Panc1 (cell line): ENCODE measurements at regions not wholly inside any gene's neighbourhood (a gene's known extent, or its start where the extent isn't known, plus 50 kb on each side); places are given as distances from the start of the nearest gene placed in this dataset.

ENCODE experiments used
- ATAC-seq: fragments of 200-7000 bp; cut with Tn5 transposase; 2 replicates; pipeline ENCODE4 v1.9.1; 2020; ENCODE audit warnings: mild to moderate bottlenecking, moderate library complexity
- BruUV-seq: library from RNA; stranded (reverse); fragments of 400-500 nt; replicated peaks from 2 replicates; lab custom pipeline; 2021; lab: Mats Ljungman, UMichigan
- CTCF ChIA-PET: fragments of 300-600 bp; sonication (Branson Sonifier 250); formaldehyde crosslinking; loops from one replicate; lab custom pipeline; 2022; ENCODE audit warnings: antibody characterized with exemption; lab: Charles Lee
- POLR2A ChIA-PET: fragments of 300-600 bp; sonication (Branson Sonifier 250); formaldehyde crosslinking; loops from one replicate; lab custom pipeline; 2022; ENCODE audit warnings: antibody characterized with exemption; lab: Charles Lee
- DNase-seq: peaks from one replicate; pipeline ENCODE4 v3.0.0-alpha.2; 2010; ENCODE audit warnings: low read depth, low spot score
- H3K27ac ChIP-seq: 2 replicates; pipeline ENCODE4 v1.5.1; 2011; ENCODE audit warnings: mild to moderate bottlenecking, low read length, inconsistent platforms
- H3K27me3 ChIP-seq: fragments of 200-500 bp; sonication (Bioruptor generic); 2 replicates; pipeline ENCODE4 v1.6.0; 2014; ENCODE audit warnings: low read length, inconsistent platforms; ENCODE audit not compliant: control insufficient read depth, insufficient read depth
- H3K36me3 ChIP-seq: fragments of 200-500 bp; sonication (Bioruptor generic); 2 replicates; pipeline ENCODE4 v1.5.1; 2014; ENCODE audit warnings: inconsistent platforms, mild to moderate bottlenecking, low read length, moderate library complexity; ENCODE audit not compliant: control insufficient read depth, insufficient read depth
- H3K4me1 ChIP-seq: 2 replicates; pipeline ENCODE4 v1.5.1; 2011; ENCODE audit warnings: inconsistent platforms, mild to moderate bottlenecking, low read length, moderate library complexity; ENCODE audit not compliant: control insufficient read depth, insufficient read depth
- H3K4me3 ChIP-seq, 2 experiments: 2 replicates each; pipeline ENCODE4 v1.5.1; 2011 to 2012; ENCODE audit warnings: low read depth in 2 of 2, low read length in 2 of 2, mild to moderate bottlenecking in 2 of 2, inconsistent platforms in 1 of 2, moderate library complexity in 1 of 2
- H3K9me3 ChIP-seq: fragments of 200-500 bp; sonication (Bioruptor generic); 2 replicates; pipeline ENCODE4 v1.5.1; 2014; ENCODE audit warnings: low read depth, mild to moderate bottlenecking, inconsistent platforms, low read length, moderate library complexity; ENCODE audit not compliant: control insufficient read depth, insufficient read depth
- POLR2AphosphoS5 ChIP-seq: IDR thresholded peaks from 2 replicates; pipeline ENCODE4 v1.6.1; 2012; ENCODE audit warnings: mild to moderate bottlenecking, low read depth, low read length, moderate library complexity
- SIN3A ChIP-seq: IDR thresholded peaks from 2 replicates; pipeline ENCODE4 v1.6.1; 2012; ENCODE audit warnings: low read depth, mild to moderate bottlenecking, low read length, moderate library complexity, borderline replicate concordance; ENCODE audit not compliant: insufficient read depth
- TCF7L2 ChIP-seq: IDR thresholded peaks from 2 replicates; pipeline ENCODE4 v1.6.1; 2011; ENCODE audit warnings: mild to moderate bottlenecking, low read depth, low read length, inconsistent platforms
- in situ Hi-C: cut with HindIII; loops from 2 replicates; pipeline ENCODE4 v1.10.0; 2016; ENCODE audit warnings: low sequenced_read_pairs, low pct_unique_long_range_greater_than_20kb
- intact Hi-C: fragments of 100-400 bp; cut with micrococcal nuclease; formaldehyde crosslinking; loops from one replicate; pipeline ENCODE4 v1.10.0; 2022; ENCODE audit not compliant: unreplicated experiment
- TF ChIP-seq, protein P1 (sequence below): fragments of 450-650 bp; IDR thresholded peaks from 2 replicates; pipeline ENCODE4 v1.5.1; 2017; ENCODE audit warnings: mild to moderate bottlenecking
- TF ChIP-seq, protein P2 (sequence below), 2 experiments: IDR thresholded peaks; 2 replicates each; pipeline ENCODE4 v1.6.1; 2011 to 2012; ENCODE audit warnings: low read depth in 2 of 2, control low read depth in 1 of 2, low read length in 1 of 2, mild to moderate bottlenecking in 1 of 2, moderate library complexity in 1 of 2; ENCODE audit not compliant: insufficient read depth in 1 of 2

- intact Hi-C loops, result loop anchor here (5.0 kb wide), 1 partner anchor 47 kb away; no protein-coding TSS in a partner anchor
- in situ Hi-C loops, result no loop called here
- Histone ChIP-seq H3K27me3 (no peaks in the 10 kb centered on the region), H3K4me3 (no peak overlapping the region), H3K27ac (peak overlapping the region; percentile 77), H3K9me3 (no peaks in the 10 kb centered on the region), H3K4me1 (peaks cover 18% of the 10 kb centered on the region), H3K36me3 (no peaks in the 10 kb centered on the region)
- no TSS peak for BruUV-seq
- POLR2A ChIA-PET, result no interaction called here
- TF ChIP-seq POLR2AphosphoS5, result no peak
- no peak for TF ChIP-seq TCF7L2
- no peak for TF ChIP-seq SIN3A
- TF ChIP-seq, protein P1, sequence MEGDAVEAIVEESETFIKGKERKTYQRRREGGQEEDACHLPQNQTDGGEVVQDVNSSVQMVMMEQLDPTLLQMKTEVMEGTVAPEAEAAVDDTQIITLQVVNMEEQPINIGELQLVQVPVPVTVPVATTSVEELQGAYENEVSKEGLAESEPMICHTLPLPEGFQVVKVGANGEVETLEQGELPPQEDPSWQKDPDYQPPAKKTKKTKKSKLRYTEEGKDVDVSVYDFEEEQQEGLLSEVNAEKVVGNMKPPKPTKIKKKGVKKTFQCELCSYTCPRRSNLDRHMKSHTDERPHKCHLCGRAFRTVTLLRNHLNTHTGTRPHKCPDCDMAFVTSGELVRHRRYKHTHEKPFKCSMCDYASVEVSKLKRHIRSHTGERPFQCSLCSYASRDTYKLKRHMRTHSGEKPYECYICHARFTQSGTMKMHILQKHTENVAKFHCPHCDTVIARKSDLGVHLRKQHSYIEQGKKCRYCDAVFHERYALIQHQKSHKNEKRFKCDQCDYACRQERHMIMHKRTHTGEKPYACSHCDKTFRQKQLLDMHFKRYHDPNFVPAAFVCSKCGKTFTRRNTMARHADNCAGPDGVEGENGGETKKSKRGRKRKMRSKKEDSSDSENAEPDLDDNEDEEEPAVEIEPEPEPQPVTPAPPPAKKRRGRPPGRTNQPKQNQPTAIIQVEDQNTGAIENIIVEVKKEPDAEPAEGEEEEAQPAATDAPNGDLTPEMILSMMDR, result no peak
- TF ChIP-seq, protein P2, sequence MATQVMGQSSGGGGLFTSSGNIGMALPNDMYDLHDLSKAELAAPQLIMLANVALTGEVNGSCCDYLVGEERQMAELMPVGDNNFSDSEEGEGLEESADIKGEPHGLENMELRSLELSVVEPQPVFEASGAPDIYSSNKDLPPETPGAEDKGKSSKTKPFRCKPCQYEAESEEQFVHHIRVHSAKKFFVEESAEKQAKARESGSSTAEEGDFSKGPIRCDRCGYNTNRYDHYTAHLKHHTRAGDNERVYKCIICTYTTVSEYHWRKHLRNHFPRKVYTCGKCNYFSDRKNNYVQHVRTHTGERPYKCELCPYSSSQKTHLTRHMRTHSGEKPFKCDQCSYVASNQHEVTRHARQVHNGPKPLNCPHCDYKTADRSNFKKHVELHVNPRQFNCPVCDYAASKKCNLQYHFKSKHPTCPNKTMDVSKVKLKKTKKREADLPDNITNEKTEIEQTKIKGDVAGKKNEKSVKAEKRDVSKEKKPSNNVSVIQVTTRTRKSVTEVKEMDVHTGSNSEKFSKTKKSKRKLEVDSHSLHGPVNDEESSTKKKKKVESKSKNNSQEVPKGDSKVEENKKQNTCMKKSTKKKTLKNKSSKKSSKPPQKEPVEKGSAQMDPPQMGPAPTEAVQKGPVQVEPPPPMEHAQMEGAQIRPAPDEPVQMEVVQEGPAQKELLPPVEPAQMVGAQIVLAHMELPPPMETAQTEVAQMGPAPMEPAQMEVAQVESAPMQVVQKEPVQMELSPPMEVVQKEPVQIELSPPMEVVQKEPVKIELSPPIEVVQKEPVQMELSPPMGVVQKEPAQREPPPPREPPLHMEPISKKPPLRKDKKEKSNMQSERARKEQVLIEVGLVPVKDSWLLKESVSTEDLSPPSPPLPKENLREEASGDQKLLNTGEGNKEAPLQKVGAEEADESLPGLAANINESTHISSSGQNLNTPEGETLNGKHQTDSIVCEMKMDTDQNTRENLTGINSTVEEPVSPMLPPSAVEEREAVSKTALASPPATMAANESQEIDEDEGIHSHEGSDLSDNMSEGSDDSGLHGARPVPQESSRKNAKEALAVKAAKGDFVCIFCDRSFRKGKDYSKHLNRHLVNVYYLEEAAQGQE (IDR thresholded peaks at IDR 0.05; ENCODE audit: insufficient read depth in 1 of 2, low read depth in 2 of 2, low read length in 1 of 2), result no peak
- ATAC-seq (peak; percentile 59), DNase-seq (no peak)
- CTCF ChIA-PET, result no interaction called here
These were observed 87.9 kb upstream of the TRIO start for GRCh38 chr5:14054965-14055963.

DNA sequence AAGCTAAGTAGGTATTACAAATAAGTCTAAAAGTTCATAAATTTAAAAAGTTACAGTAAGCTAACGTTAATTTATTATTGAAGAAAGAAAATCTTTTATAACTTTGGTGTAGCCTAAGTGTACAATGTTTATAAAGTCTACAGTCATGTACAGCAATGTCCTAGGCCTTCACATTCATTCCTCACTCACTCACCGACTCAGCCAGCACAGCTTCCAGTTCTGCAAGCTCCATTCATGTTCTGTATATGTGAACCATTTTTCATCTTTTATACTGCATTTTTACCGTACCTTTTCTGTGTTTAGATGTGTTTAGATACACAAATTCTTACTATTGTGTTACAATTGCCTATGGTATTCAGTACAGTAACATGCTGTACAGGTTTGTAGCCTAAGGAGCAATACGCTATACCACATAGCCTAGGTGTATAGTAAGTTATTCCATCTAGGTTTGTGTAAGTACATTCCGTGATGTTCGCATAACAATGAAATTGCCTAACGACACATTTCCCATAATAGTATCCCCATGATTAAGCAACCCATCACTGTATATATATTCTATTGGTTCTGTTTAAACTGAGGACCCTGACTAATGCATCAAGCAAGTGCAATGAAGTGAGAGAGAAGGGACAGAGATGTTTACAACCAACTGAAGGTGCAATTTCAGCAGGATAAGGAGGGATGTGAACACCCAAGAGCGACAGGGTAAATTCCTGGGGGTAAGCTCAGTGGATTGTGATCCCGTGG, 88.9 kb upstream of the TRIO start:
- Histone ChIP-seq H3K4me1 (peaks cover 18% of the 10 kb centered on the region), H3K4me3 (no peak overlapping the region), H3K9me3 (peaks cover 3% of the 10 kb centered on the region; the same call in 1 of the 2 replicates), H3K36me3 (no peaks in the 10 kb centered on the region), H3K27me3 (no peaks in the 10 kb centered on the region), H3K27ac (peak overlapping the region; percentile 77)
- CTCF ChIA-PET, result interaction anchor here (0.6 kb wide), 1 partner anchor 97 kb away, joined by 3 read pairs; no protein-coding TSS in a partner anchor
- intact Hi-C loops, result no loop called here
- POLR2A ChIA-PET, result interaction anchor here (0.5 kb wide), 1 partner anchor 119 kb away, joined by 6 read pairs; no protein-coding TSS in a partner anchor
- DNase-seq, result no peak
- TF ChIP-seq, protein P2 (IDR thresholded peaks at IDR 0.05; ENCODE audit: insufficient read depth in 1 of 2, low read depth in 2 of 2, low read length in 1 of 2), result no peak
- TF ChIP-seq, protein P1, result no peak
- TF ChIP-seq POLR2AphosphoS5 (no peak), TCF7L2 (no peak), SIN3A (no peak)
- no TSS peak for BruUV-seq
- peak; percentile 17; the same call in 1 of the 2 replicates for ATAC-seq
- in situ Hi-C loops, result no loop called here
